ENCODE measurements at regions not wholly inside any gene's neighbourhood (a gene's known extent, or its start where the extent isn't known, plus 50 kb on each side); places are given as distances from the start of the nearest gene placed in this dataset.

- DNase-seq (ENCODE audit: low read depth, low spot score), result no peak
Observed at GRCh38 chr4:36000941-36001557, 243.3 kb downstream of the ARAP2 start.

- no peak for DNase-seq (ENCODE audit: low read depth, low spot score)
Observed at GRCh38 chr4:36003051-36003450, 241.3 kb downstream of the ARAP2 start.

GRCh38 chr4:36004204-36004851 is 240.0 kb downstream of the ARAP2 start:
- no peak for DNase-seq (ENCODE audit: low read depth, low spot score)

- DNase-seq (ENCODE audit: low read depth, low spot score), result no peak
Observed at GRCh38 chr4:36006226-36006625, 238.1 kb downstream of the ARAP2 start.

GRCh38 chr4:36010397-36010929 is 233.9 kb downstream of the ARAP2 start:
- no peak for DNase-seq (ENCODE audit: low read depth, low spot score)

GRCh38 chr4:36011381-36011780 is 232.9 kb downstream of the ARAP2 start:
- DNase-seq (ENCODE audit: low read depth, low spot score), result no peak

- DNase-seq (ENCODE audit: low read depth, low spot score), result no peak
Observed at GRCh38 chr4:36012503-36012902, 231.8 kb downstream of the ARAP2 start.

- no peak for DNase-seq (ENCODE audit: low read depth, low spot score)
Observed at GRCh38 chr4:36013206-36013605, 231.1 kb downstream of the ARAP2 start.
